Tibial nerve (tissue), 4 donors: ENCODE measurements at regions not wholly inside any gene's neighbourhood (a gene's known extent, or its start where the extent isn't known, plus 50 kb on each side); places are given as distances from the start of the nearest gene placed in this dataset.

ENCODE experiments used
- DNase-seq, 2 donors: peaks; one replicate each; pipeline ENCODE4 v3.0.0-alpha.2; 2019; ENCODE audit warnings: low spot score in 2 of 2
- H3K27ac ChIP-seq, 4 donors: fragments of 200-600 bp; sonication (generic) in 3 of 4; one replicate each; pipeline ENCODE4 v1.5.1; 2017 to 2019; ENCODE audit warnings: mild to moderate bottlenecking in 1 of 4
- H3K27me3 ChIP-seq, 2 donors: fragments of 200-600 bp; sonication (generic) in 1 of 2; one replicate each; pipeline versions ENCODE4 v1.5.1 to v1.6.0; 2017 to 2019
- H3K36me3 ChIP-seq, 3 donors: fragments of 200-600 bp; sonication (generic); one replicate each; pipeline ENCODE4 v1.5.1; 2018 to 2019
- H3K4me1 ChIP-seq, 4 donors: fragments of 200-600 bp; sonication (generic) in 3 of 4; one replicate each; pipeline ENCODE4 v1.5.1; 2017 to 2019
- H3K4me3 ChIP-seq, 4 donors: fragments of 200-600 bp; sonication (generic) in 3 of 4; one replicate each; pipeline ENCODE4 v1.5.1; 2017 to 2019; ENCODE audit warnings: mild to moderate bottlenecking in 1 of 4, moderate library complexity in 1 of 4
- H3K9me3 ChIP-seq, 4 donors: fragments of 200-600 bp; sonication (generic) in 3 of 4; one replicate each; pipeline ENCODE4 v1.5.1; 2017 to 2019
- CTCF ChIP-seq, 5 experiments: fragments of 200-600 bp in 3 of 5; fragments of 450-650 bp in 2 of 5; sonication (generic) in 3 of 5; IDR thresholded peaks; one replicate each; pipeline ENCODE4 v1.5.1; 2016 to 2019; ENCODE audit warnings: antibody characterized with exemption in 5 of 5, mild to moderate bottlenecking in 3 of 5, moderate library complexity in 2 of 5
- EP300 ChIP-seq, 2 donors: sonication (generic); formaldehyde crosslinking; IDR thresholded peaks; one replicate each; pipeline ENCODE4 v1.6.1; 2017; ENCODE audit warnings: antibody characterized with exemption in 2 of 2, mild to moderate bottlenecking in 1 of 2
- POLR2A ChIP-seq, 2 donors: fragments of 450-650 bp; IDR thresholded peaks; one replicate each; pipeline ENCODE4 v1.6.1; 2017; ENCODE audit warnings: antibody characterized with exemption in 2 of 2, mild to moderate bottlenecking in 2 of 2, moderate library complexity in 2 of 2
- WGBS, 2 donors: methylation state at CpG; one replicate each; pipeline ENCODE4 v1.1.5; 2018; 5-methylcytosine and 5-hydroxymethylcytosine counted together

- H3K27me3 ChIP-seq: no peaks in the 10 kb centered on the region
- WGBS, 2 donors: 94 to 95% methylated on average over 3 of the region's 3 CpGs
- DNase-seq: no peak
- no peak overlapping the region for H3K27ac ChIP-seq
- TF ChIP-seq POLR2A (IDR thresholded peaks at IDR 0.05) (no peak), EP300 (IDR thresholded peaks at IDR 0.05) (no peak), CTCF (IDR thresholded peaks at IDR 0.05) (no peak)
- H3K36me3 ChIP-seq: no peaks in the 10 kb centered on the region
- no peaks in the 10 kb centered on the region for H3K9me3 ChIP-seq
- H3K4me3 ChIP-seq: no peak overlapping the region
- H3K4me1 ChIP-seq: no peaks in the 10 kb centered on the region
Observed at GRCh38 chr1:47616036-47616435, 178.2 kb downstream of the FOXD2 start.

- no peak for DNase-seq
- Histone ChIP-seq H3K27me3 (no peaks in the 10 kb centered on the region), H3K36me3 (no peaks in the 10 kb centered on the region), H3K4me3 (no peak overlapping the region), H3K27ac (no peak overlapping the region), H3K4me1 (no peaks in the 10 kb centered on the region), H3K9me3 (no peaks in the 10 kb centered on the region)
- WGBS, 2 donors: 80 to 92% methylated on average over 3 of the region's 3 CpGs
- no peak for TF ChIP-seq EP300 (IDR thresholded peaks at IDR 0.05)
- no peak for TF ChIP-seq CTCF (IDR thresholded peaks at IDR 0.05)
- no peak for TF ChIP-seq POLR2A (IDR thresholded peaks at IDR 0.05)
Observed at GRCh38 chr1:47616906-47617305, 179.1 kb downstream of the FOXD2 start.

GRCh38 chr1:47617381-47618221, 179.8 kb downstream of the FOXD2 start:
- Histone ChIP-seq H3K9me3 (no peaks in the 10 kb centered on the region), H3K36me3 (no peaks in the 10 kb centered on the region), H3K27me3 (no peaks in the 10 kb centered on the region), H3K4me3 (no peak overlapping the region), H3K4me1 (no peaks in the 10 kb centered on the region), H3K27ac (no peak overlapping the region)
- no peak for DNase-seq
- TF ChIP-seq EP300 (IDR thresholded peaks at IDR 0.05): no peak
- no peak for TF ChIP-seq CTCF (IDR thresholded peaks at IDR 0.05)
- TF ChIP-seq POLR2A (IDR thresholded peaks at IDR 0.05): no peak
- 89 to 94% methylated on average over 6 of the region's 6 CpGs for WGBS, 2 donors

GRCh38 chr1:47618222-47618720, 180.4 kb downstream of the FOXD2 start:
- Histone ChIP-seq H3K4me3 (no peak overlapping the region), H3K27me3 (no peaks in the 10 kb centered on the region), H3K9me3 (no peaks in the 10 kb centered on the region), H3K4me1 (no peaks in the 10 kb centered on the region), H3K36me3 (no peaks in the 10 kb centered on the region), H3K27ac (no peak overlapping the region)
- WGBS, 2 donors: 65 to 82% methylated on average over 4 of the region's 4 CpGs
- no peak for DNase-seq
- TF ChIP-seq EP300 (IDR thresholded peaks at IDR 0.05) (no peak), CTCF (IDR thresholded peaks at IDR 0.05) (no peak), POLR2A (IDR thresholded peaks at IDR 0.05) (no peak)

GRCh38 chr1:47618830-47619229, 181.0 kb downstream of the FOXD2 start:
- H3K9me3 ChIP-seq: no peaks in the 10 kb centered on the region
- WGBS, 2 donors: 75 to 80% methylated on average over 7 of the region's 7 CpGs
- no peak overlapping the region for H3K27ac ChIP-seq
- H3K36me3 ChIP-seq: no peaks in the 10 kb centered on the region
- no peak for TF ChIP-seq EP300 (IDR thresholded peaks at IDR 0.05)
- TF ChIP-seq CTCF (IDR thresholded peaks at IDR 0.05): no peak
- TF ChIP-seq POLR2A (IDR thresholded peaks at IDR 0.05): no peak
- DNase-seq: no peak
- no peaks in the 10 kb centered on the region for H3K27me3 ChIP-seq
- no peak overlapping the region for H3K4me3 ChIP-seq
- H3K4me1 ChIP-seq: no peaks in the 10 kb centered on the region
